HG03558 (cell line): ENCODE measurements at regions not wholly inside any gene's neighbourhood (a gene's known extent, or its start where the extent isn't known, plus 50 kb on each side); places are given as distances from the start of the nearest gene placed in this dataset.
"Not testable (repeated sequence)": the region's sequence is repeated elsewhere in the genome, so short reads cannot be mapped to it uniquely, and the experiment has no call there.

Source experiments
- ATAC-seq: cut with Tn5 transposase; IDR thresholded peaks from one replicate; pipeline ENCODE4 v1.9.1; 2021; ENCODE audit warnings: moderate number of reproducible peaks; ENCODE audit not compliant: unreplicated experiment; ENCODE audit errors: extremely low read depth

- not testable (repeated sequence) for ATAC-seq
Measured at GRCh38 chr4:189658831-189659230, 281.8 kb upstream of the FRG1 start.

- no peak for ATAC-seq
Measured at GRCh38 chr4:189659287-189659686, 281.4 kb upstream of the FRG1 start.

- ATAC-seq: no peak
Measured at GRCh38 chr4:189660722-189661360, 279.8 kb upstream of the FRG1 start.

- no peak for ATAC-seq
Measured at GRCh38 chr4:189664693-189665250, 275.9 kb upstream of the FRG1 start.

- ATAC-seq: not testable (repeated sequence)
Measured at GRCh38 chr4:189665712-189666305, 274.9 kb upstream of the FRG1 start.

GRCh38 chr4:189667386-189667785 lies 273.3 kb upstream of the FRG1 start:
- ATAC-seq: not testable (repeated sequence)

GRCh38 chr4:189697675-189698245 lies 242.9 kb upstream of the FRG1 start:
- not testable (repeated sequence) for ATAC-seq

- not testable (repeated sequence) for ATAC-seq
Measured at GRCh38 chr4:189703000-189703399, 237.7 kb upstream of the FRG1 start.

GRCh38 chr4:189706821-189707220 lies 233.9 kb upstream of the FRG1 start:
- ATAC-seq: not testable (repeated sequence)

GRCh38 chr4:189707227-189707626 lies 233.4 kb upstream of the FRG1 start:
- not testable (repeated sequence) for ATAC-seq

GRCh38 chr4:189711956-189712355 lies 228.7 kb upstream of the FRG1 start:
- not testable (repeated sequence) for ATAC-seq

- not testable (repeated sequence) for ATAC-seq
Measured at GRCh38 chr4:189721016-189721993, 219.4 kb upstream of the FRG1 start.

- not testable (repeated sequence) for ATAC-seq
Measured at GRCh38 chr4:189722324-189723003, 218.2 kb upstream of the FRG1 start.

- ATAC-seq: not testable (repeated sequence)
Measured at GRCh38 chr4:189727982-189728638, 212.6 kb upstream of the FRG1 start.

GRCh38 chr4:189731989-189732388 lies 208.7 kb upstream of the FRG1 start:
- not testable (repeated sequence) for ATAC-seq

GRCh38 chr4:189733507-189733906 lies 207.2 kb upstream of the FRG1 start:
- not testable (repeated sequence) for ATAC-seq

- not testable (repeated sequence) for ATAC-seq
Measured at GRCh38 chr4:189734648-189735267, 205.9 kb upstream of the FRG1 start.

- ATAC-seq: not testable (repeated sequence)
Measured at GRCh38 chr4:189736656-189737055, 204.0 kb upstream of the FRG1 start.

GRCh38 chr4:189740118-189740517 lies 200.6 kb upstream of the FRG1 start:
- not testable (repeated sequence) for ATAC-seq
